ENCODE measurements at regions not wholly inside any gene's neighbourhood (a gene's known extent, or its start where the extent isn't known, plus 50 kb on each side); places are given as distances from the start of the nearest gene placed in this dataset.

DNA sequence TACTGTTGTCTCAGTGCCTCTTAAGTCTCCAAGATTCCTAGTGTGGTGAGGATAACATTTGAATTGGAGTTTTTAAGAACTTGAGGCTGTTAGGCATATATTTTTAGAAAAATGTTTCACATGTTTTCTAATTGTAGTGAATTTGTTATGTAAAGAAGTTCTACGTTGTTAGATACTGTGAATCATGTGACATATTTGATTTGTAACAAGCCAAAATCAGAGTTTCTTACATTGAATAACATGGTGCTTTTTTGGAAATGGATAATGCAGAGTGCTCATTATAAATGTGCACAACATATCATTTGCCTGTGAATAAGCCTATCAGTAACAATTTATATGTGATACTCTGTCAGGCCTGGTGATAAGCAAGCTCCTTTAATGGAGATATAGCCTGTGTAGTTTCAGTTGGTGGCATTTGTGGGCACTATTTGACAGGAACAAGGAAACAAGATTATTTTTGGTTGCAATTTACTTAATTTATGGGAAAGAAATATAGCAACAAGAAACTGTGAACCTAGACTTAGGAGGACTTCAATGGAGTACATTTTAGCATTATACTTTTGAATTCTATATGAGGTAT is 328.8 kb downstream of the ARPP21 start:
- Mint-ChIP-seq H3K4me3 (ENCODE audit: unreplicated experiment) (no peak overlapping the region), H3K27me3 (ENCODE audit: insufficient read depth, unreplicated experiment) (peaks cover 2% of the 10 kb centered on the region), H3K27ac (ENCODE audit: unreplicated experiment) (no peak overlapping the region), H3K4me1 (ENCODE audit: low read depth, unreplicated experiment) (no peaks in the 10 kb centered on the region), H3K9me3 (ENCODE audit: unreplicated experiment) (no peaks in the 10 kb centered on the region), H3K36me3 (ENCODE audit: insufficient read depth, unreplicated experiment) (no peaks in the 10 kb centered on the region)
- no peak overlapping the region for H3K4me3 ChIP-seq (ENCODE audit: low read depth, low read length)
- TF ChIP-seq, protein P1, sequence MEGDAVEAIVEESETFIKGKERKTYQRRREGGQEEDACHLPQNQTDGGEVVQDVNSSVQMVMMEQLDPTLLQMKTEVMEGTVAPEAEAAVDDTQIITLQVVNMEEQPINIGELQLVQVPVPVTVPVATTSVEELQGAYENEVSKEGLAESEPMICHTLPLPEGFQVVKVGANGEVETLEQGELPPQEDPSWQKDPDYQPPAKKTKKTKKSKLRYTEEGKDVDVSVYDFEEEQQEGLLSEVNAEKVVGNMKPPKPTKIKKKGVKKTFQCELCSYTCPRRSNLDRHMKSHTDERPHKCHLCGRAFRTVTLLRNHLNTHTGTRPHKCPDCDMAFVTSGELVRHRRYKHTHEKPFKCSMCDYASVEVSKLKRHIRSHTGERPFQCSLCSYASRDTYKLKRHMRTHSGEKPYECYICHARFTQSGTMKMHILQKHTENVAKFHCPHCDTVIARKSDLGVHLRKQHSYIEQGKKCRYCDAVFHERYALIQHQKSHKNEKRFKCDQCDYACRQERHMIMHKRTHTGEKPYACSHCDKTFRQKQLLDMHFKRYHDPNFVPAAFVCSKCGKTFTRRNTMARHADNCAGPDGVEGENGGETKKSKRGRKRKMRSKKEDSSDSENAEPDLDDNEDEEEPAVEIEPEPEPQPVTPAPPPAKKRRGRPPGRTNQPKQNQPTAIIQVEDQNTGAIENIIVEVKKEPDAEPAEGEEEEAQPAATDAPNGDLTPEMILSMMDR (IDR thresholded peaks at IDR 0.05; ENCODE audit: insufficient read depth in 1 of 2, low read depth in 1 of 2, low read length in 1 of 2, severe bottlenecking in 1 of 2, unreplicated experiment in 1 of 2): no peak
- no peaks in the 10 kb centered on the region for H3K36me3 ChIP-seq (ENCODE audit: control insufficient read depth, insufficient read depth, low read length)
- no peaks in the 10 kb centered on the region for H3K27me3 ChIP-seq (replicated peaks; ENCODE audit: control insufficient read depth, insufficient read depth, low read length)
- no peaks in the 10 kb centered on the region for H3K4me1 ChIP-seq
- ChIA-PET CTCF (no interaction called here), POLR2A (no interaction called here)
- intact Hi-C loops (cut with micrococcal nuclease; ENCODE audit: unreplicated experiment): no loop called here
- no peaks in the 10 kb centered on the region for H3K9me3 ChIP-seq
- BruUV-seq (replicated peaks): no TSS peak
- DNase-seq: no peak

DNA sequence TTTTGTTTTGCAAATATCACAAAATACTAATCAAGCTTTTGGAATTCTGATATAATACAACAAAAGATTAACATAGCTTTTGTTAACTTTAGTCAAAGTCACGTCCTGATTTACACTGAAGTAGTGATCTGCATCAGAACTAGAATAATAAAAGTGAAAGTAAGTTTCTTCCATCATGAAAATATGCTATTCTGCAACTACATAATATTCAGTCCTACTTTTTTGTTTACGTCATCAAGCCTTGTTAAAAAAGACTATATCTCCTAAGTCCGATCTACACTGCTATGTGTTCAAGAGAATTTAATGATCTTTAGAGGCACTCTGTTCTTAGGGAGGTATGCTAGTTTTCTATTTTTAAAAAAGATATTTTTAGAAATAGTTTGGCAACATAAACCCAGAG is 330.1 kb downstream of the ARPP21 start:
- BruUV-seq (replicated peaks): no TSS peak
- no peak for DNase-seq
- POLR2A ChIA-PET: no interaction called here

DNA sequence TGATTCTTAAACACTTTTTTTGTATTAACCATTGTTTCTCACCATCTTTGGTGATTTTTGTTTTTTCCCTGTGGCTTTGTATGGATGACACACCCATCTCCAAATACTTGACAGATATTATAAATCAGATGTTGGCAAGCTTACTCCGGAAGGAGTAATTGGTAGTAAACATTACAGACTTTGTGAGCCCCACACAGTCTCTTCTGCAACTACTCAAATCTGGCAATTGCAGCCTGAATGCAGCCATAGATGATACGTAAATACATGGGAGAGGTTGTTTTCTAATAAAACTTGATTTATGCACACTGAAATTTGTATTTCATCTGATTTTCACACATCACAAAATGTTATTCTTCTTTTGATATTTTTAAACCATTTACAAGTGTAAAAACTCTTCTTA is 331.5 kb downstream of the ARPP21 start:
- TF ChIP-seq, protein P1 (IDR thresholded peaks at IDR 0.05; ENCODE audit: insufficient read depth in 1 of 2, low read depth in 1 of 2, low read length in 1 of 2, severe bottlenecking in 1 of 2, unreplicated experiment in 1 of 2): no peak
- Histone ChIP-seq H3K4me3 (ENCODE audit: low read depth, low read length) (no peak overlapping the region), H3K4me1 (no peaks in the 10 kb centered on the region), H3K36me3 (ENCODE audit: control insufficient read depth, insufficient read depth, low read length) (no peaks in the 10 kb centered on the region), H3K27me3 (replicated peaks; ENCODE audit: control insufficient read depth, insufficient read depth, low read length) (0 out of 2 replicates have a peak, but pooled peaks cover 1% of the 10 kb centered on the region), H3K9me3 (no peaks in the 10 kb centered on the region)
- CTCF ChIA-PET: no interaction called here
- H3K4me1 Mint-ChIP-seq (ENCODE audit: low read depth, unreplicated experiment): no peaks in the 10 kb centered on the region
- BruUV-seq (replicated peaks): no TSS peak
- no peaks in the 10 kb centered on the region for H3K36me3 Mint-ChIP-seq (ENCODE audit: insufficient read depth, unreplicated experiment)
- no peaks in the 10 kb centered on the region for H3K9me3 Mint-ChIP-seq (ENCODE audit: unreplicated experiment)
- peaks cover 2% of the 10 kb centered on the region for H3K27me3 Mint-ChIP-seq (ENCODE audit: insufficient read depth, unreplicated experiment)
- intact Hi-C loops (cut with micrococcal nuclease; ENCODE audit: unreplicated experiment): no loop called here
- no peak overlapping the region for H3K27ac Mint-ChIP-seq (ENCODE audit: unreplicated experiment)
- POLR2A ChIA-PET: no interaction called here
- no peak overlapping the region for H3K4me3 Mint-ChIP-seq (ENCODE audit: unreplicated experiment)
- DNase-seq: no peak

More for the DNA sequence above, 330.1 kb downstream of the ARPP21 start:
- Histone ChIP-seq H3K36me3 (ENCODE audit: control insufficient read depth, insufficient read depth, low read length) (no peaks in the 10 kb centered on the region), H3K9me3 (no peaks in the 10 kb centered on the region), H3K27me3 (replicated peaks; ENCODE audit: control insufficient read depth, insufficient read depth, low read length) (no peaks in the 10 kb centered on the region), H3K4me1 (no peaks in the 10 kb centered on the region), H3K4me3 (ENCODE audit: low read depth, low read length) (no peak overlapping the region)
- Mint-ChIP-seq H3K4me3 (ENCODE audit: unreplicated experiment) (no peak overlapping the region), H3K4me1 (ENCODE audit: low read depth, unreplicated experiment) (no peaks in the 10 kb centered on the region), H3K27me3 (ENCODE audit: insufficient read depth, unreplicated experiment) (peaks cover 2% of the 10 kb centered on the region), H3K9me3 (ENCODE audit: unreplicated experiment) (no peaks in the 10 kb centered on the region), H3K36me3 (ENCODE audit: insufficient read depth, unreplicated experiment) (no peaks in the 10 kb centered on the region), H3K27ac (ENCODE audit: unreplicated experiment) (no peak overlapping the region)
- CTCF ChIA-PET: no interaction called here
- intact Hi-C loops (cut with micrococcal nuclease; ENCODE audit: unreplicated experiment): no loop called here
- TF ChIP-seq, protein P1 (IDR thresholded peaks at IDR 0.05; ENCODE audit: insufficient read depth in 1 of 2, low read depth in 1 of 2, low read length in 1 of 2, severe bottlenecking in 1 of 2, unreplicated experiment in 1 of 2): no peak

Measured in Caco-2 (cell line).